Esophagus squamous epithelium (tissue), 5 donors: ENCODE measurements at regions not wholly inside any gene's neighbourhood (a gene's known extent, or its start where the extent isn't known, plus 50 kb on each side); places are given as distances from the start of the nearest gene placed in this dataset.

Source experiments
- DNase-seq: peaks from one replicate; lab custom pipeline; 2025; lab: John Stamatoyannopoulos, UW
- H3K27ac ChIP-seq, 4 donors: fragments of 200-600 bp; sonication (generic); one replicate each; pipeline ENCODE4 v1.5.1; 2016 to 2019; ENCODE audit warnings: mild to moderate bottlenecking in 1 of 4
- H3K27me3 ChIP-seq, 4 donors: fragments of 200-600 bp; sonication (generic); 1 replicate in 3 of 4; 2 replicates in 1 of 4; pipeline versions ENCODE4 v1.5.1 to v1.6.0; 2017 to 2021; ENCODE audit warnings: antibody characterized with exemption in 1 of 4
- H3K36me3 ChIP-seq, 3 donors: fragments of 200-600 bp; sonication (generic); one replicate each; pipeline ENCODE4 v1.5.1; 2016 to 2019
- H3K4me1 ChIP-seq, 3 donors: fragments of 200-600 bp; sonication (generic); one replicate each; pipeline ENCODE4 v1.5.1; 2017 to 2019
- H3K4me3 ChIP-seq, 4 donors: fragments of 200-600 bp; sonication (generic); 1 replicate in 3 of 4; 2 replicates in 1 of 4; pipeline ENCODE4 v1.5.1; 2016 to 2019; ENCODE audit warnings: mild to moderate bottlenecking in 2 of 4, moderate library complexity in 1 of 4
- H3K9me3 ChIP-seq, 3 donors: fragments of 200-600 bp; sonication (generic); one replicate each; pipeline ENCODE4 v1.5.1; 2016 to 2019
- POLR2A ChIP-seq, 4 donors: fragments of 450-650 bp; IDR thresholded peaks; one replicate each; pipeline ENCODE4 v1.6.1; 2017; ENCODE audit warnings: antibody characterized with exemption in 4 of 4, mild to moderate bottlenecking in 4 of 4, moderate library complexity in 3 of 4
- WGBS, 2 donors: methylation state at CpG; one replicate each; pipeline ENCODE4 v1.1.5; 2018; 5-methylcytosine and 5-hydroxymethylcytosine counted together
- intact Hi-C: fragments of 100-400 bp; cut with DNase I; formaldehyde crosslinking; loops from one replicate; pipeline ENCODE4 v1.15.0; 2022
- TF ChIP-seq, protein P1 (sequence below), 6 experiments: fragments of 450-650 bp in 4 of 6; fragments of 200-600 bp in 2 of 6; sonication (generic) in 2 of 6; IDR thresholded peaks; one replicate each; pipeline ENCODE4 v1.5.1; 2016 to 2019; ENCODE audit warnings: antibody characterized with exemption in 6 of 6, mild to moderate bottlenecking in 4 of 6, moderate library complexity in 4 of 6
- donor health status: DM: yes; HTN: yes; CAD: no.

DNA sequence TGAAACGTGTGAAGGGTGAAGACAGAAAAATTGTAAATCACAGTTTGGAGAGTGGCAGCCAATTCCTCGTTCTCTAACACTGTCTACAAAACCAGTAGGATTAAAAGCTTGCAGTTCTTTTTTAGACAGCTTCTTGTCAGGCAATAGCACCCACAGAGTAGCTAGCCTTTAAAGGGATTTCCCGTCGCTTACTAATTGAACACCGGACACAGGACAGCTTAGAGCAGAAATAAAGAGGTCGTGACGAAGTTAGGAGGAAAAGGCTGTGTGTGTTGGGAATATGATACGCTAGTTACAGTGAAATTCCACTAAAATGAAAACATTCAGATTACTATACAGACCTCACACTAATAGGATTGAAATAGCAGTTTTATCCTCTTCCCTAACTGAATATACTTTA is 149.1 kb upstream of the FLRT2 start:
- DNase-seq, result no peak
- Histone ChIP-seq H3K4me1 (no peaks in the 10 kb centered on the region), H3K27me3 (no peaks in the 10 kb centered on the region), H3K36me3 (no peaks in the 10 kb centered on the region), H3K27ac (no peak overlapping the region), H3K4me3 (no peak overlapping the region), H3K9me3 (no peaks in the 10 kb centered on the region)
- intact Hi-C loops, result no loop called here
- TF ChIP-seq POLR2A (IDR thresholded peaks at IDR 0.05), result no peak
- TF ChIP-seq, protein P1, sequence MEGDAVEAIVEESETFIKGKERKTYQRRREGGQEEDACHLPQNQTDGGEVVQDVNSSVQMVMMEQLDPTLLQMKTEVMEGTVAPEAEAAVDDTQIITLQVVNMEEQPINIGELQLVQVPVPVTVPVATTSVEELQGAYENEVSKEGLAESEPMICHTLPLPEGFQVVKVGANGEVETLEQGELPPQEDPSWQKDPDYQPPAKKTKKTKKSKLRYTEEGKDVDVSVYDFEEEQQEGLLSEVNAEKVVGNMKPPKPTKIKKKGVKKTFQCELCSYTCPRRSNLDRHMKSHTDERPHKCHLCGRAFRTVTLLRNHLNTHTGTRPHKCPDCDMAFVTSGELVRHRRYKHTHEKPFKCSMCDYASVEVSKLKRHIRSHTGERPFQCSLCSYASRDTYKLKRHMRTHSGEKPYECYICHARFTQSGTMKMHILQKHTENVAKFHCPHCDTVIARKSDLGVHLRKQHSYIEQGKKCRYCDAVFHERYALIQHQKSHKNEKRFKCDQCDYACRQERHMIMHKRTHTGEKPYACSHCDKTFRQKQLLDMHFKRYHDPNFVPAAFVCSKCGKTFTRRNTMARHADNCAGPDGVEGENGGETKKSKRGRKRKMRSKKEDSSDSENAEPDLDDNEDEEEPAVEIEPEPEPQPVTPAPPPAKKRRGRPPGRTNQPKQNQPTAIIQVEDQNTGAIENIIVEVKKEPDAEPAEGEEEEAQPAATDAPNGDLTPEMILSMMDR (IDR thresholded peaks at IDR 0.05), result no peak
- WGBS, 2 donors, result 70 to 73% methylated on average over 8 of the region's 8 CpGs

DNA sequence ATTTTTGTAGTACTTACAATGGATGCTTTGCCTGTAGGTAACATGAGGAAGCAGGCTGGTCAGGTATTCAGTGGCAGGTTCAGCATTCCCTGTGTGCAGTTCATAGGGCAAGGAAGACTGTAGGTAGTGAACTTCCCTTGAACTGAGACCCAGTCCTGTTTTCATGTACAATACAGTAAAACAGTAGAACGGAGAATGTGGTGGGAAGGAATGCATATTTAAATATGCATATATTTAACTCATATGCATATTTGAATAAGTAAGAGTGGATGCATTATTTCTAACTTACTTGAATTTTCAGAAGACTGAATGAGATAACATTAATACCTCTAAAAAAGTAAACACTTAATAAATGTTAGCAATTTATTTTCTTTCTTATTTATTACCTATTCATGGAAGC is 147.6 kb upstream of the FLRT2 start:
- Histone ChIP-seq H3K27me3 (no peaks in the 10 kb centered on the region), H3K4me3 (no peak overlapping the region), H3K9me3 (no peaks in the 10 kb centered on the region), H3K4me1 (no peaks in the 10 kb centered on the region), H3K36me3 (no peaks in the 10 kb centered on the region), H3K27ac (no peak overlapping the region)
- no peak for DNase-seq
- intact Hi-C loops, result no loop called here
- TF ChIP-seq, protein P1 (IDR thresholded peaks at IDR 0.05), result no peak
- TF ChIP-seq POLR2A (IDR thresholded peaks at IDR 0.05), result no peak
- 90 to 93% methylated on average over 1 of the region's 1 CpG for WGBS, 2 donors

DNA sequence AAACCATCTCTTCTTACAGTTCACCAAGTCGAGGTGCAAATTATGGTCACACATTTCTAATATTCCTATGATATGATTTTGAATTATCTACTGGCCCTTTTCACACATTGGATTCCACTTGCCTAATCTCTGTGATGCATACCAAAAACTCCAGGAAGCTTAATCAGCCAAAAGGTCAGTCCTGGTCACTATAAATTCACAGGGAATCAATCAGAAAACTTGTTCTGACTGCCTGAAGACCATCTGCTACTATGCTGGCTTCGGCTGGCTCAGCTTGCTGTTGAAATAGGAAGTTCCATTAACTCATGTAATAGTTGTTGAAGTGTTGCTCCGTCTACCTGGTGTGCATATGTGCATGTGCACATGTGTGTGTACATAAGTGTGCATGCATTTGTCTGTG is 142.8 kb upstream of the FLRT2 start:
- no peak for TF ChIP-seq POLR2A (IDR thresholded peaks at IDR 0.05)
- TF ChIP-seq, protein P1 (IDR thresholded peaks at IDR 0.05), result no peak
- Histone ChIP-seq H3K4me3 (no peak overlapping the region), H3K27ac (no peak overlapping the region), H3K27me3 (no peaks in the 10 kb centered on the region), H3K36me3 (no peaks in the 10 kb centered on the region), H3K4me1 (no peaks in the 10 kb centered on the region), H3K9me3 (no peaks in the 10 kb centered on the region)
- intact Hi-C loops, result no loop called here
- no peak for DNase-seq
- WGBS, 2 donors, result 67 to 68% methylated on average over 3 of the region's 3 CpGs

DNA sequence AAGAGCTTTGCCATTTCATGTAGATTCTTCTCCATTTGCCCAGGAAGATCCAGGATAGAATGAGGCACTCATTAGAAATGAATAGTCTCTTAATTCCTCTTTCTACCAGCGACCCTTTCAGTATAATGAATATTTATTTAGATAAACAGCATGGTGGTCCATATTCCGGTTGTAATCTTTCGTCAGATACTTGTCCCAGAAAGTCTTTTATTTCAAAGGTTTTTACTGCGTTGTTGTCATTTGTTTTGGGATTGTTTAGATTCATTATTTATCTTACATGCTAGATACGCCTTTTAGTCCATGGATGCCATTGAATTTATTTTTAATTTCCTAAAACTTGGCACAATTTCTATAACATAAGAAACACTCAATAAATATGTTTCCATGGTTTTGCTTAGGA is 139.7 kb upstream of the FLRT2 start:
- WGBS, 2 donors, result 73 to 81% methylated on average over 5 of the region's 5 CpGs
- intact Hi-C loops, result no loop called here
- H3K36me3 ChIP-seq, result no peaks in the 10 kb centered on the region
- DNase-seq, result no peak
- H3K27ac ChIP-seq, result no peak overlapping the region
- no peak overlapping the region for H3K4me3 ChIP-seq
- no peaks in the 10 kb centered on the region for H3K4me1 ChIP-seq
- TF ChIP-seq POLR2A (IDR thresholded peaks at IDR 0.05), result no peak
- TF ChIP-seq, protein P1 (IDR thresholded peaks at IDR 0.05), result no peak
- H3K27me3 ChIP-seq, result no peaks in the 10 kb centered on the region
- no peaks in the 10 kb centered on the region for H3K9me3 ChIP-seq

DNA sequence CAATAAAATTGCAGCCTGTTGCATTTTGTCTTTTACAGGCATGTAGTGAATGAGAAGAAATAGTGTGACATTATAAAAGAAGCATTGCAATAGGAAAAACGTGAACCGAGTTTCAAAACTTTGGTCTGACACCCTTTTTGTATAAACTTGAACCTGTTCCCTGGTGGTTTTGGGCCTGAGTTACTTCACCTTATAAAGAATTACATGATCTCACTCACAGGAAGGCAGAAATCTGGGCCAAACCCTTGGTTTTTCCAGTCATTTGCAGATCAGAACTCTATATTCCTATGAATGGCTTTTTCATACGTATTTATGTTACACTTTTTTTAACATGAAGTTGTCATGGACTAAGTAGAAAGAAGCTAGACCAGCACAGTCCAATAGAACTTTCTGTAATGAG is 138.5 kb upstream of the FLRT2 start:
- 84 to 93% methylated on average over 3 of the region's 3 CpGs for WGBS, 2 donors
- no peaks in the 10 kb centered on the region for H3K9me3 ChIP-seq
- no peak for TF ChIP-seq POLR2A (IDR thresholded peaks at IDR 0.05)
- TF ChIP-seq, protein P1 (IDR thresholded peaks at IDR 0.05), result no peak
- H3K27ac ChIP-seq, result no peak overlapping the region
- intact Hi-C loops, result no loop called here
- no peak overlapping the region for H3K4me3 ChIP-seq
- no peaks in the 10 kb centered on the region for H3K4me1 ChIP-seq
- no peak for DNase-seq
- no peaks in the 10 kb centered on the region for H3K27me3 ChIP-seq
- H3K36me3 ChIP-seq, result no peaks in the 10 kb centered on the region
